GM12878 (cell line): ENCODE measurements at regions not wholly inside any gene's neighbourhood (a gene's known extent, or its start where the extent isn't known, plus 50 kb on each side); places are given as distances from the start of the nearest gene placed in this dataset.

Experiments
- ASH2L ChIP-seq: fragments of 300-600, 200-600 bp; sonication (generic); IDR thresholded peaks from 2 replicates; pipeline ENCODE4 v1.6.1; 2017; ENCODE audit warnings: low read depth, mild to moderate bottlenecking, borderline replicate concordance
- ATF7 ChIP-seq: fragments of 450-650 bp; IDR thresholded peaks from 2 replicates; pipeline ENCODE4 v1.6.1; 2016; ENCODE audit warnings: low read depth, mild to moderate bottlenecking
- BRCA1 ChIP-seq: IDR thresholded peaks from 2 replicates; pipeline ENCODE4 v1.6.1; 2011; ENCODE audit warnings: low read depth, low read length, improper control_type of control experiment
- CBX5 ChIP-seq: sonication (generic); IDR thresholded peaks from 2 replicates; pipeline ENCODE4 v1.6.1; 2016; ENCODE audit warnings: low read depth, moderate library complexity, mild to moderate bottlenecking, inconsistent platforms
- CHD1 ChIP-seq: IDR thresholded peaks from 2 replicates; pipeline ENCODE4 v1.6.1; 2012; ENCODE audit warnings: low read depth, low read length, improper control_type of control experiment
- CHD4 ChIP-seq: fragments of 200-600 bp; sonication (generic); IDR thresholded peaks from 2 replicates; pipeline ENCODE4 v1.6.1; 2016; ENCODE audit warnings: mild to moderate bottlenecking
- CREB1 ChIP-seq: IDR thresholded peaks from 2 replicates; pipeline ENCODE4 v1.6.1; 2012; ENCODE audit warnings: low read depth, mild to moderate bottlenecking, inconsistent platforms
- EED ChIP-seq: sonication (generic); IDR thresholded peaks from 2 replicates; pipeline ENCODE4 v1.6.1; 2016; ENCODE audit warnings: antibody characterized with exemption, low read depth
- FOXM1 ChIP-seq: IDR thresholded peaks from 2 replicates; pipeline ENCODE4 v1.6.1; 2012; ENCODE audit warnings: low read depth, mild to moderate bottlenecking, inconsistent platforms, low read length, moderate library complexity
- HDAC6 ChIP-seq: fragments of 200-600 bp; sonication (generic); IDR thresholded peaks from one replicate; pipeline ENCODE4 v1.8.0; 2017; ENCODE audit warnings: antibody characterized with exemption; ENCODE audit not compliant: unreplicated experiment
- HDGF ChIP-seq: fragments of 450-650 bp; IDR thresholded peaks from 2 replicates; pipeline ENCODE4 v1.6.1; 2016; ENCODE audit warnings: antibody characterized with exemption
- IKZF1 ChIP-seq: fragments of 450-650 bp; conservative IDR thresholded peaks from 2 replicates; pipeline ENCODE4 v1.6.1; 2017; ENCODE audit warnings: antibody characterized with exemption, mild to moderate bottlenecking
- MEF2B ChIP-seq: fragments of 450-650 bp; IDR thresholded peaks from 2 replicates; pipeline ENCODE4 v1.6.1; 2018; ENCODE audit warnings: mild to moderate bottlenecking, moderate library complexity; ENCODE audit not compliant: partially characterized antibody, poor library complexity, severe bottlenecking
- MTA2 ChIP-seq: fragments of 450-650 bp; IDR thresholded peaks from 2 replicates; pipeline ENCODE4 v1.6.1; 2016; ENCODE audit warnings: low read depth, mild to moderate bottlenecking, moderate library complexity
- PML ChIP-seq: IDR thresholded peaks from 2 replicates; pipeline ENCODE4 v1.6.1; 2012; ENCODE audit warnings: low read length, inconsistent platforms
- RELA ChIP-seq: fragments of 450-650 bp; IDR thresholded peaks from 2 replicates; pipeline ENCODE4 v1.8.0; 2014; ENCODE audit warnings: borderline replicate concordance; ENCODE audit not compliant: partially characterized antibody
- SIX5 ChIP-seq: IDR thresholded peaks from 2 replicates; pipeline ENCODE4 v1.6.1; 2011; ENCODE audit warnings: mild to moderate bottlenecking, low read depth, low read length, moderate library complexity; ENCODE audit not compliant: severe bottlenecking
- SMAD5 ChIP-seq: IDR thresholded peaks from 2 replicates; pipeline ENCODE4 v1.6.1; 2016; ENCODE audit warnings: antibody characterized with exemption, low read depth
- TAF1 ChIP-seq: IDR thresholded peaks from 2 replicates; pipeline ENCODE4 v1.6.1; 2011; ENCODE audit warnings: mild to moderate bottlenecking, low read depth, low read length, borderline replicate concordance
- TBL1XR1 ChIP-seq: IDR thresholded peaks from 2 replicates; pipeline ENCODE4 v1.6.1; 2012; ENCODE audit warnings: low read depth, low read length, improper control_type of control experiment
- ZNF207 ChIP-seq: fragments of 450-650 bp; IDR thresholded peaks from 2 replicates; pipeline ENCODE4 v1.6.1; 2014; ENCODE audit warnings: antibody characterized with exemption, mild to moderate bottlenecking, borderline replicate concordance
- ZNF24 ChIP-seq: fragments of 450-650 bp; IDR thresholded peaks from 2 replicates; pipeline ENCODE4 v1.6.1; 2017; ENCODE audit warnings: antibody characterized with exemption, mild to moderate bottlenecking
- ZNF384 ChIP-seq: IDR thresholded peaks from 2 replicates; pipeline ENCODE4 v1.6.1; 2012; ENCODE audit warnings: low read depth, mild to moderate bottlenecking, low read length, improper control_type of control experiment, borderline replicate concordance
- TF ChIP-seq, protein P1 (sequence below): IDR thresholded peaks from 2 replicates; pipeline ENCODE4 v1.6.1; 2011; ENCODE audit warnings: borderline replicate concordance, low read depth, mild to moderate bottlenecking, moderate library complexity, mixed read lengths, low read length; ENCODE audit not compliant: insufficient read depth; ENCODE audit errors: extremely low read length
- TF ChIP-seq, protein P2 (sequence below): IDR thresholded peaks from 2 replicates; pipeline ENCODE4 v1.6.1; 2012; ENCODE audit warnings: improper control_type of control experiment, low read depth, low read length; ENCODE audit not compliant: insufficient replicate concordance
- TF ChIP-seq, protein P3 (sequence below): IDR thresholded peaks from 2 replicates; pipeline ENCODE4 v1.6.1; 2012; ENCODE audit warnings: low read depth, low read length, improper control_type of control experiment

DNA sequence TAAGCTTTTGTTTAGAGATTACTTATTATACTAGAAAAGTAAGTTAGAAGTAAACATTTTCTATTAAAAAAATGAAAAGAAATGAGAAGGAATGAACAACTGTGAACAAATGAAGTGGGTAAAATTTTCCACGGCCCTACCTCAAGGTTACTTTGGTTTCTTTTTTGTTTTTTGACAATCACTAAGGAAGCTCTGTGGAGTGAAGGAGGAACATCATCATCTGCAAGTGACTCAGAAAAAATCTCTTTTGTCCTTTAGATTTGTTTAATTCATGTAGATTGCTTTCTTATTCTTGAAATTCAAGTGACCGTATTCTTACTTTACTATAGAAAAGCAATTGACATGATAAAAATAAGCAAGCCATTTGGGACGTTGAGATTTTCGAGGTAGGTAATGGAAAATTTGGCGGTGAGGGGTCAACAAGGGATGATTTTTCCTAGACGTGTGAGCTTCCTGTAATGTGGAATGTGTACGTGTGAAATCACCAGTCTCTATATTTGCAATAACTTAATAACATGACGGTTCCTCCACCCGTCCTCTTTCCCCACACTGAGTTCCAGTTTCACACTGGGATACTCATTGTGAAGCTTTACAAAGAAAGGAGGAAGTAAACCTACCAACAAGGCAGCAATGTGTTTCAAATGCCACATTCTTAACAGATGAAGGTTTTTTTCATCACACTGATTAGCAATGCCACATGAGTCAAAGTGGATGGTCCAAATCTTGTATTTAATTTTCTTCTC is 62.3 kb upstream of the EGLN3 start (continued):
- TF ChIP-seq HDGF (no peak), CREB1 (no peak), TAF1 (no peak), ZNF24 (peak; percentile 87), PML (no peak), MTA2 (peak; percentile 73; the same call in 1 of the 2 replicates), CHD1 (no peak), ASH2L (no peak), EED (peak; percentile 57), HDAC6 (no peak), SIX5 (no peak), SMAD5 (no peak), ZNF207 (no peak), TBL1XR1 (no peak), IKZF1 (peak; percentile 95), ATF7 (peak; percentile 28; the same call in 1 of the 2 replicates), RELA (no peak), CHD4 (no peak), BRCA1 (no peak), MEF2B (no peak), CBX5 (no peak), FOXM1 (no peak), ZNF384 (peak; percentile 32; the same call in 1 of the 2 replicates)
- TF ChIP-seq, protein P1, sequence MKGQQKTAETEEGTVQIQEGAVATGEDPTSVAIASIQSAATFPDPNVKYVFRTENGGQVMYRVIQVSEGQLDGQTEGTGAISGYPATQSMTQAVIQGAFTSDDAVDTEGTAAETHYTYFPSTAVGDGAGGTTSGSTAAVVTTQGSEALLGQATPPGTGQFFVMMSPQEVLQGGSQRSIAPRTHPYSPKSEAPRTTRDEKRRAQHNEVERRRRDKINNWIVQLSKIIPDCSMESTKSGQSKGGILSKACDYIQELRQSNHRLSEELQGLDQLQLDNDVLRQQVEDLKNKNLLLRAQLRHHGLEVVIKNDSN, result no peak
- TF ChIP-seq, protein P2, sequence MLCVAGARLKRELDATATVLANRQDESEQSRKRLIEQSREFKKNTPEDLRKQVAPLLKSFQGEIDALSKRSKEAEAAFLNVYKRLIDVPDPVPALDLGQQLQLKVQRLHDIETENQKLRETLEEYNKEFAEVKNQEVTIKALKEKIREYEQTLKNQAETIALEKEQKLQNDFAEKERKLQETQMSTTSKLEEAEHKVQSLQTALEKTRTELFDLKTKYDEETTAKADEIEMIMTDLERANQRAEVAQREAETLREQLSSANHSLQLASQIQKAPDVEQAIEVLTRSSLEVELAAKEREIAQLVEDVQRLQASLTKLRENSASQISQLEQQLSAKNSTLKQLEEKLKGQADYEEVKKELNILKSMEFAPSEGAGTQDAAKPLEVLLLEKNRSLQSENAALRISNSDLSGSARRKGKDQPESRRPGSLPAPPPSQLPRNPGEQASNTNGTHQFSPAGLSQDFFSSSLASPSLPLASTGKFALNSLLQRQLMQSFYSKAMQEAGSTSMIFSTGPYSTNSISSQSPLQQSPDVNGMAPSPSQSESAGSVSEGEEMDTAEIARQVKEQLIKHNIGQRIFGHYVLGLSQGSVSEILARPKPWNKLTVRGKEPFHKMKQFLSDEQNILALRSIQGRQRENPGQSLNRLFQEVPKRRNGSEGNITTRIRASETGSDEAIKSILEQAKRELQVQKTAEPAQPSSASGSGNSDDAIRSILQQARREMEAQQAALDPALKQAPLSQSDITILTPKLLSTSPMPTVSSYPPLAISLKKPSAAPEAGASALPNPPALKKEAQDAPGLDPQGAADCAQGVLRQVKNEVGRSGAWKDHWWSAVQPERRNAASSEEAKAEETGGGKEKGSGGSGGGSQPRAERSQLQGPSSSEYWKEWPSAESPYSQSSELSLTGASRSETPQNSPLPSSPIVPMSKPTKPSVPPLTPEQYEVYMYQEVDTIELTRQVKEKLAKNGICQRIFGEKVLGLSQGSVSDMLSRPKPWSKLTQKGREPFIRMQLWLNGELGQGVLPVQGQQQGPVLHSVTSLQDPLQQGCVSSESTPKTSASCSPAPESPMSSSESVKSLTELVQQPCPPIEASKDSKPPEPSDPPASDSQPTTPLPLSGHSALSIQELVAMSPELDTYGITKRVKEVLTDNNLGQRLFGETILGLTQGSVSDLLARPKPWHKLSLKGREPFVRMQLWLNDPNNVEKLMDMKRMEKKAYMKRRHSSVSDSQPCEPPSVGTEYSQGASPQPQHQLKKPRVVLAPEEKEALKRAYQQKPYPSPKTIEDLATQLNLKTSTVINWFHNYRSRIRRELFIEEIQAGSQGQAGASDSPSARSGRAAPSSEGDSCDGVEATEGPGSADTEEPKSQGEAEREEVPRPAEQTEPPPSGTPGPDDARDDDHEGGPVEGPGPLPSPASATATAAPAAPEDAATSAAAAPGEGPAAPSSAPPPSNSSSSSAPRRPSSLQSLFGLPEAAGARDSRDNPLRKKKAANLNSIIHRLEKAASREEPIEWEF, result no peak
- TF ChIP-seq, protein P3, sequence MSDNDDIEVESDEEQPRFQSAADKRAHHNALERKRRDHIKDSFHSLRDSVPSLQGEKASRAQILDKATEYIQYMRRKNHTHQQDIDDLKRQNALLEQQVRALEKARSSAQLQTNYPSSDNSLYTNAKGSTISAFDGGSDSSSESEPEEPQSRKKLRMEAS, result no peak; the same call in 1 of the 2 replicates
